H1 (cell line): ENCODE measurements at regions not wholly inside any gene's neighbourhood (a gene's known extent, or its start where the extent isn't known, plus 50 kb on each side); places are given as distances from the start of the nearest gene placed in this dataset.

Experiments
- CTCF ChIP-seq, 3 experiments: IDR thresholded peaks; 1 replicate in 2 of 3; 2 replicates in 1 of 3; pipeline versions ENCODE4 v1.5.1 to v1.6.1; 2011; ENCODE audit warnings: low read length in 3 of 3, mild to moderate bottlenecking in 3 of 3, inconsistent platforms in 2 of 3, low read depth in 1 of 3, moderate library complexity in 1 of 3; ENCODE audit not compliant: insufficient read depth in 1 of 3; ENCODE audit errors: control extremely low read depth in 1 of 3
- HDAC2 ChIP-seq, 2 experiments: fragments of 300-600 bp in 1 of 2; sonication (generic) in 1 of 2; IDR thresholded peaks; 2 replicates each; pipeline ENCODE4 v1.6.1; 2011 to 2012; ENCODE audit warnings: low read depth in 2 of 2, low read length in 2 of 2, mild to moderate bottlenecking in 2 of 2, moderate library complexity in 2 of 2, borderline replicate concordance in 1 of 2, inconsistent platforms in 1 of 2
- RAD21 ChIP-seq, 2 experiments: IDR thresholded peaks in 1 of 2; conservative IDR thresholded peaks in 1 of 2; 2 replicates each; pipeline ENCODE4 v1.6.1; 2011; ENCODE audit warnings: low read depth in 2 of 2, low read length in 2 of 2, improper control_type of control experiment in 1 of 2, inconsistent platforms in 1 of 2, mild to moderate bottlenecking in 1 of 2, moderate library complexity in 1 of 2
- SAP30 ChIP-seq: fragments of 300-600 bp; sonication (generic); IDR thresholded peaks from 2 replicates; pipeline ENCODE4 v1.7.1; 2012; ENCODE audit warnings: low read length, moderate library complexity, mild to moderate bottlenecking, inconsistent platforms; ENCODE audit not compliant: insufficient read depth, insufficient replicate concordance
- SIRT6 ChIP-seq: IDR thresholded peaks from one replicate; pipeline ENCODE4 v1.7.1; 2012; ENCODE audit warnings: low read length, inconsistent platforms
- SP4 ChIP-seq: IDR thresholded peaks from 2 replicates; pipeline ENCODE4 v1.6.1; 2012; ENCODE audit warnings: low read length, inconsistent platforms
- SRF ChIP-seq: IDR thresholded peaks from 2 replicates; pipeline ENCODE4 v1.6.1; 2011; ENCODE audit warnings: mild to moderate bottlenecking, low read depth, low read length, moderate library complexity

DNA sequence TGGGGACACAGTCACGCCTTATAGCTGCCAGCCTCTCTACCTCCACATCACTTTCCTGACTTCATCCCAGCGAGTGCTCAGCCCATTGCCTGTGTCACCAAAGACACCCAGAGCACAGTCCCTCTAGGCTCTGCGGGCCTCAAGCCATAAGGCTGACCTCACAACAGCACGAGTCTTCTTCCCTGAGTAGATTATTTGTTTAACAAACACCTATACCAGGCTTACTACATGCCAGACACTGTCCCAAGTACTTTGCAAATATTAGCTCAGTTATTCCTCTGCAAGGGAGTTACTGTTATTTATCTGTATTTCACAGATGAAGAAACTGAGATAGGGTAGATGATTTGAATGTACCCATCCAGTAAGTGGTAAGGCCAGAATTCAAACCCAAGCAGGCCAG, 504.3 kb downstream of the COG6 start (continued):
- no peak for TF ChIP-seq SAP30
- no peak for TF ChIP-seq HDAC2 (IDR thresholded peaks at IDR 0.05; ENCODE audit: borderline replicate concordance in 1 of 2, low read depth in 2 of 2, low read length in 2 of 2)
- no peak for TF ChIP-seq SRF
- TF ChIP-seq SP4, result no peak
- TF ChIP-seq RAD21 (IDR thresholded peaks at IDR 0.05 in 1 of 2, conservative IDR thresholded peaks at IDR 0.05 in 1 of 2; ENCODE audit: low read depth in 2 of 2, low read length in 2 of 2), result no peak
- TF ChIP-seq SIRT6, result no peak
- no peak for TF ChIP-seq CTCF (IDR thresholded peaks at IDR 0.05; ENCODE audit: control extremely low read depth in 1 of 3, insufficient read depth in 1 of 3, low read depth in 1 of 3, low read length in 3 of 3)
